Uterus (tissue), 2 donors: ENCODE measurements at regions not wholly inside any gene's neighbourhood (a gene's known extent, or its start where the extent isn't known, plus 50 kb on each side); places are given as distances from the start of the nearest gene placed in this dataset.

Experiments used
- CTCF ChIP-seq, 4 experiments: fragments of 200-600 bp in 2 of 4; fragments of 450-650 bp in 2 of 4; sonication (generic) in 2 of 4; IDR thresholded peaks; one replicate each; pipeline ENCODE4 v1.5.1; 2016 to 2019; ENCODE audit warnings: antibody characterized with exemption in 4 of 4, mild to moderate bottlenecking in 2 of 4, moderate library complexity in 1 of 4
- POLR2A ChIP-seq, 2 donors: fragments of 450-650 bp; IDR thresholded peaks; one replicate each; pipeline ENCODE4 v1.6.1; 2016; ENCODE audit warnings: antibody characterized with exemption in 2 of 2, mild to moderate bottlenecking in 1 of 2, moderate library complexity in 1 of 2

GRCh38 chr5:8769631-8770030 lies 776.2 kb downstream of the SEMA5A start:
- TF ChIP-seq CTCF (IDR thresholded peaks at IDR 0.05), result no peak
- TF ChIP-seq POLR2A (IDR thresholded peaks at IDR 0.05), result no peak
